GM21528 (cell line): ENCODE measurements at regions not wholly inside any gene's neighbourhood (a gene's known extent, or its start where the extent isn't known, plus 50 kb on each side); places are given as distances from the start of the nearest gene placed in this dataset.

Experiments
- ATAC-seq: cut with Tn5 transposase; IDR thresholded peaks from one replicate; pipeline ENCODE4 v1.9.1; 2021; ENCODE audit warnings: mild to moderate bottlenecking, moderate library complexity; ENCODE audit not compliant: unreplicated experiment, low FRiP score

DNA sequence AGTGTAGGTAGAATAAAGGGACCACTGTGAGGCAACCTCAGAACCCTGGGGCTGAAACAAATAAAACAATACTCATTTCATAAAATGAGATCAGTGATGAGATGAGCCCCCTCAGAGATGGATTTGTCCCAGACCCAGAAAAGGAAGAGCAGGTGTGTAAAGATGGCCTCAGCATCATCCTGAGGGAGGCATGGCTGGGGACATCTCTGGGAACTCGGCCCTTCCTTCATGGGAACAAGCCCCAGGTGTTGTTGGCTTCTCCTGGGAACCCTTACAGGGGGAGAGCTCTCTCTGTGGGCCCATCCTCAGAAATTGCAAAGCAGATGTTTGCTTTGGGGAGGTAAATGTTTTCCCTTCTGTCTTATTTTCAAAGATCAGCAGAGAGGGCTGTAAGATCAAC is 133.2 kb upstream of the USP24 start:
- no peak for ATAC-seq

DNA sequence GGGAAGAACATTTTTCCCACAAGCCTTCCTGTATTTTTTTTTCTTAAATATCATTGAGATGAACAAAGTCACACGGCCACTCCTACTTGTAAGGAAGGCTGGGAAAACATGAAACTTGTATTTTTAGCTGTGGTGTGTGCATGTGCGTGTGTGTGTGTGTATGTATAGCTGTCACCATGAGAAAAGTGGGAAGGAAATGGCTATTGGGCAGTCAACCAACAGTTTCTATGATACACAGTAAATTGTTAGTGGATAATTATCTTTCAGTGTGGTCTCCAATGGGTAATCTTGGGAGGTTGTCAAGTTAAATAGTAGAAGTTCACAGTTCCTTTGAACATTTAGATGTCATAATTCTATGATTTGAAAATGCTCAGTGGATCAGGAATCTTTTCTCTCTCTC is 132.7 kb upstream of the USP24 start:
- no peak for ATAC-seq

- no peak for ATAC-seq
Measured at GRCh38 chr1:55347041-55347440, 131.9 kb upstream of the USP24 start.

GRCh38 chr1:55346586-55346985 is 131.4 kb upstream of the USP24 start:
- ATAC-seq = no peak

- ATAC-seq = no peak
Measured at GRCh38 chr1:55339681-55340080, 124.5 kb upstream of the USP24 start.

DNA sequence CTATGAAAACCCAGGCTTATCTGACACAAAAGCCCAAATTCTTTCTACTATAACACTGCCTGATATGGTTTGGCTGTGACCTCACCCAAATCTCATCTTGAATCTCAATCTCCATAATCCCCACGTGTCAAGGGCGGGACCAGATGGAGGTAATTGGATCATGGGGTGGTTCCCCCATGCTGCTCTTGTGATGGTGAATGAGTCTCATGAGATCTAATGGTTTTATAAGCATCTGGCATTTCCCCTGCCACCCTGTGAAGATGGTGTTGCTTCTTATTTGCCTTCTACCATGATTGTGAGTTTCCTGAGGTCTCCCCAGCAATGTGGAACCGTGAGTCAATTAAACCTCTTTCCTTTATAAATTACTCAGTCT is 123.3 kb upstream of the USP24 start:
- peak; percentile 28 for ATAC-seq

- ATAC-seq = peak; percentile 85
Measured at GRCh38 chr1:55337801-55338447, 122.8 kb upstream of the USP24 start.

DNA sequence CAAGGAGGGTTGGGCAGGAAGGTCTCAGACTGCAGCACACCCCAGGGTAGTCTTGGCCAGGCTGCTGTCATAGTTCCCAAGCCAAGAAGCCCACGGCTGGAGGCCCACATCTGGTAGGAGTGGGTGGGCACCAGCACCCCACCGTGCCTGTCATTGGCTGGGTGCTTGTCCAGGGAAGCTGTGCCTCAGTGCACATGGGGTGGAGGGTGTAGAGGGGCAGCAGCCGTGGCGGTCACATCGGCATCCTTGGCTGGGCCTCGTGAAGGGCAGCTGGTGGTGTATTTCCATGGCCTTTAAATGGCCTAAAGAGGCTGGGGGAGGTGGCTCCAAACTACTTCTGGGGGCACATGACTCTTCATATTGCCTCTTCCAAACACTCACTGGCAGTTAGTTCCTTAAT is 119.6 kb upstream of the USP24 start:
- ATAC-seq = no peak

GRCh38 chr1:55334160-55334559 is 119.0 kb upstream of the USP24 start:
- no peak for ATAC-seq

GRCh38 chr1:55333461-55333860 is 118.3 kb upstream of the USP24 start:
- ATAC-seq = no peak

GRCh38 chr1:55331351-55331750 is 116.2 kb upstream of the USP24 start:
- no peak for ATAC-seq

DNA sequence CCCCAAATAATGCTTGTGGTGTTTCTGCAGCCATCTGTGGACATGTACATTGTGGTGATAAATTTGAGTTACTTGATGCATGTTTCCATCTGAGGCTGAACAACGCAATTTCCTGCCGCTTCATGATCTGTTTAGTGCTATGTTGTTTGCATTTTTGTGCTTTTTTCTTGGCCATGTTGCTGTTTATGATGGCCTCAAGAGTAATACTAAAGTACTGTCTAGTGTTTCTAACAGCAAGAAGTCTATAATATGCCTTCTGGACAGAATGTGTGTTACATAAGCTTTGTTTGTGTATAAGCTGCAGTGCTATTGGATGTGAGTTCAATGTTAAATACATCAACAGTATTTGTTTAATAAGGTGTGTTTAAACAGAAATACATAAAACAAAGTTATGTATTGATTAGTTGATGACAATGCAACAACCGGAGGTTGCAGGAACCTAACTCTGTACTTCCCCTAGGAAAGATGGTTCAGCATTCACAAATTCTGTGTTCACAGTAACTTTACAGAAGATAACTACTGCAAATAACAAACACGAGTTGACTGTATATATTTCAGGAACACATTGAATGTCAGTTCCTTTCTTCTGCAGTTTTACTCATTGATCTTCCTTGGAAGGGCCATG is 114.8 kb upstream of the USP24 start:
- ATAC-seq = no peak

DNA sequence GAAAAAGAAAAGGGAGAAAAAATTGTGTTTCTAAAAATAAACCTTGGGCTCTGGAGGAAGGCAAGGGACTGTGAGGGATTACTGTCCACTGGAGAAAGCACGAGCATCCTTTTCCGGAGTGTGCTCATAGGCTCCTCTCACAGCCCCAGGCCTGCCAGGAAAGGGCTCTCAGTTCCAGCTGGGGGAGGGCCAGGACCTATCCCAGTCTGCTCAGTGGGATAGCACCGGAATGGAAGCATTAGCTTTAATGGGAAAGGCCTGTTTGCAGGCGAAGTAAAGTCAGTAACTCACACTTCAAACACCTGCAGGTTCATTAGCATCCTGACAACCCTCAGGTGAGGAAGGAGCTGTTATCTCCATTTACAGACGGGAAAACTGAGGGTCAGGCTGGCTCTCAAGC is 113.9 kb upstream of the USP24 start:
- ATAC-seq = no peak

GRCh38 chr1:55326496-55327243 is 111.5 kb upstream of the USP24 start:
- ATAC-seq = no peak

DNA sequence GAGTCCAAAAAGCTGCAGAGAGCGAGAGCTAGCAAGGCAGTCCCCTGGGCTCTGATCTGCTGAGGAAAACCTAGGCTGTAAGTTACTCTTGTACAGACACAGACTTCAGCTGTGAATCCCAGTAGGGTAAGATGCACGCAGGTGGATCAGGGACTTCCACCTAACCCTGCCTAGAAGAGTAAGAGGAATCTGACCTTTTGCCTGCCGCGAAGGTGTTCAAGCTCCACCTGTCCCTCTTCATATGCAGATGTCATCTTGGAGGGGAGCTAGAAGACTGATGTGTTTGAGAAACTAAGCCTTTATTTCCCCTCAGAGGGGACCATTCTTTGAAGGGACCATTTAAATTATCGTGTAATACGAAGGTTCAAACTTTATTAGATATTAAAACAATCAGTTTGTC is 108.6 kb upstream of the USP24 start:
- no peak for ATAC-seq

- no peak for ATAC-seq
Measured at GRCh38 chr1:55322842-55323241, 107.7 kb upstream of the USP24 start.

GRCh38 chr1:55321942-55322341 is 106.8 kb upstream of the USP24 start:
- no peak for ATAC-seq

GRCh38 chr1:55320891-55321290 is 105.7 kb upstream of the USP24 start:
- ATAC-seq = no peak

DNA sequence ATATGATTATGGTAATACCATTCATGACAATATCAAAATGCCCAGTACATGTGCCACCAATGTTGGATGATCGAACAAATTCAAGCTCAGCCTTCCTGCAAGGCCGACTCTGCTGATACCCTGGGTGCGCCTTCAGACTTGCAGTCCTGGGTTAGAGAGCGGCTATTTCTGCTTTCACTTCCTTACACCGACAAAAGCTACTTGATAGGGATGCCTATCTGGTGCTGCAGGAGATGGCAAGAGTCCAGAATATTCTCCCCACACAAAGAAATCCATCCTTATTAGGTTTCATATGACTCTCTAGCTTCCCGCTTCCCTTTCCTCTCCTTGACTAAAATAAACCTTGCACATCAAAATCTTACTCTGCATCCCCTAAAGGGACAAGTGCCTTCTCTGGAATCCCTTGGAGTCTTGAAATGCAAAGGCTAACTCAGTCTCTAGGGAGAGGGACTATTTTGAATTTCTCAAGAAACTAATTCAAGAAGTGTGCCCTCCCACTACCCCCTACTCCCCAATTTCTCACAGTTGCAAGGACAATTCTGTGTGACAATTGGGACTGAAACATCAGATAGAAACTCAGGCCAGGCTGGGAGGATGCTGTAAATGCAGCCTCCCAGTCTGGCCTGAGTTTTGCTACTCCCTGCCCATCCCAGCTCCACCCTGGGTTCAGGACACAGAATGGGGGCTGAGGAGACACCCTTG is 103.1 kb upstream of the USP24 start:
- ATAC-seq = no peak

GRCh38 chr1:55317673-55318072 is 102.5 kb upstream of the USP24 start:
- ATAC-seq = no peak

DNA sequence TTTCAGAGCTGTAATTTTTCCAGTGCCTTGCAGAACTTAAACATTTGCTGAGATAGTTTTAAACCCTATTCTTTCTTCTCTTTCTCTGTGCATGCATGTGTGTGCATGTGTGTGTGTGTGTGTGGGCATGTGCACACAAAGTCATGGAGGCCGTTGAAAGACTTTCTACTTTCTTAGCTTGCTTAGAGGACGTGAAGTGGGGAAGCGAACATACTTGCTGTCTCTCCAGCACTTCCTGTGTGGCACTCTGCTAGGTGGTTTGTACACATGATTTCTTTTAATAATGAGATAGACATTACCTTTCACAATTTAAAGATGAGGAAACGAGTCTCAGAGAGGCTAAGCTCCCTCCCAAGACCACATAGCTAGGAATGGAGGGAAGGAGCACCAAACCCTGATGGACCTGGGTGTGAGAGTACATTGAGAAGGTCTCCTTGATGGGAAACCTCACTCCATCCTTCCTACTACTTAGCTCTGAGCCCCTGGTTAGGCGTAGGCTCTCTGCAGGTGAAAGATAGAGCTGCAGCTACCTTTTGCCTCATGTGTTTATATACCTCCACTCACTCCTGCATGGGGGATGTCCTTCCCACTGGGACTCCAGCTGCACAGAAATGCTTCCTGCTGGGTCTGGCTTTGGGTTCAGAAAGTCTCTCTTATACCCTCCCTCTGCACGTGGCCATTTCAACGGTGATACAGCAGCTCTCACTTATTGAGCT is 101.9 kb upstream of the USP24 start:
- ATAC-seq = no peak
